ENCODE measurements at regions not wholly inside any gene's neighbourhood (a gene's known extent, or its start where the extent isn't known, plus 50 kb on each side); places are given as distances from the start of the nearest gene placed in this dataset.

- TF ChIP-seq POLR2A (IDR thresholded peaks at IDR 0.05), result no peak
- no peak for TF ChIP-seq CTCF (IDR thresholded peaks at IDR 0.05 in 4 of 5, conservative IDR thresholded peaks at IDR 0.05 in 1 of 5)
Observed at GRCh38 chr4:11118513-11118912, 310.2 kb downstream of the HS3ST1 start.

All from gastrocnemius medialis (tissue), 4 donors.